ENCODE measurements at regions not wholly inside any gene's neighbourhood (a gene's known extent, or its start where the extent isn't known, plus 50 kb on each side); places are given as distances from the start of the nearest gene placed in this dataset.

DNA sequence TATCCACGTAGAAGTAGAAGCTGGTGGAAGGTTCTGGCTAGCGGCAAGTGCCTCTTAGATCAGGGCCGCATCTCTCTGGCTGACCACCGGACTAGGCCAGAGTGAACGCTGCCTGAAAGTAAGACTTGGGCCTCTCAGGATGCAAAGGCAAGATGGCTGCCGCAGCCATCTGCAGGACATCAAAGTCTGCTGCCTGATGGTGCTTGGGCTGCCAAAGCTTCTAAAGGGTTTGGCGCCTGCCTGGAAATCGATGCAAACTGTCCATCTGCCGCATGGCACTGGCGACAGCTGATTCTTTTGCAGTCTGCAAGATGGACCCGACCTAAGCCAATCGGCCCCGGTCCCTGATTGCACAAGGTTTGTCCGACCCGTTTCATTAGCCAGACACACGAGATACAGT, 196.7 kb upstream of the TBC1D5 start:
- TF ChIP-seq ZNF274 (IDR thresholded peaks at IDR 0.05; ENCODE audit: low read depth, low read length) (no peak), YY1 (IDR thresholded peaks at IDR 0.05; ENCODE audit: insufficient read depth, insufficient read length) (no peak)
